ENCODE measurements at regions not wholly inside any gene's neighbourhood (a gene's known extent, or its start where the extent isn't known, plus 50 kb on each side); places are given as distances from the start of the nearest gene placed in this dataset.

GRCh38 chr11:56910785-56911184 lies 77.9 kb upstream of the OR5AK2 start:
- DNase-seq (ENCODE audit: low read depth): no peak
- no peak overlapping the region for H3K4me3 ChIP-seq (ENCODE audit: low read depth, low read length)
- TF ChIP-seq CTCF (IDR thresholded peaks at IDR 0.05; ENCODE audit: control insufficient read depth, extremely low read depth, insufficient read depth): no peak

- H3K4me3 ChIP-seq (ENCODE audit: low read depth, low read length): no peak overlapping the region
- no peak for TF ChIP-seq CTCF (IDR thresholded peaks at IDR 0.05; ENCODE audit: control insufficient read depth, extremely low read depth, insufficient read depth)
Observed at GRCh38 chr11:56910046-56910773, 78.5 kb upstream of the OR5AK2 start.

GRCh38 chr11:56909563-56909962 lies 79.2 kb upstream of the OR5AK2 start:
- no peak for TF ChIP-seq CTCF (IDR thresholded peaks at IDR 0.05; ENCODE audit: control insufficient read depth, extremely low read depth, insufficient read depth)
- DNase-seq (ENCODE audit: low read depth): no peak

More at GRCh38 chr11:56910046-56910773, 78.5 kb upstream of the OR5AK2 start:
- no peak for DNase-seq (ENCODE audit: low read depth)

GRCh38 chr11:56909080-56909479 lies 79.6 kb upstream of the OR5AK2 start:
- DNase-seq (ENCODE audit: low read depth): no peak
- TF ChIP-seq CTCF (IDR thresholded peaks at IDR 0.05; ENCODE audit: control insufficient read depth, extremely low read depth, insufficient read depth): no peak
- H3K4me3 ChIP-seq (ENCODE audit: low read depth, low read length): no peak overlapping the region

More at GRCh38 chr11:56909563-56909962, 79.2 kb upstream of the OR5AK2 start:
- H3K4me3 ChIP-seq (ENCODE audit: low read depth, low read length): no peak overlapping the region

- no peak overlapping the region for H3K4me3 ChIP-seq (ENCODE audit: low read depth, low read length)
- DNase-seq (ENCODE audit: low read depth): no peak
- no peak for TF ChIP-seq CTCF (IDR thresholded peaks at IDR 0.05; ENCODE audit: control insufficient read depth, extremely low read depth, insufficient read depth)
Observed at GRCh38 chr11:56906683-56907148, 82.0 kb upstream of the OR5AK2 start.

GRCh38 chr11:56905936-56906335 lies 82.8 kb upstream of the OR5AK2 start:
- H3K4me3 ChIP-seq (ENCODE audit: low read depth, low read length): no peak overlapping the region
- no peak for DNase-seq (ENCODE audit: low read depth)
- TF ChIP-seq CTCF (IDR thresholded peaks at IDR 0.05; ENCODE audit: control insufficient read depth, extremely low read depth, insufficient read depth): no peak

GRCh38 chr11:56905442-56905841 lies 83.3 kb upstream of the OR5AK2 start:
- DNase-seq (ENCODE audit: low read depth): peak; percentile 15
- no peak for TF ChIP-seq CTCF (IDR thresholded peaks at IDR 0.05; ENCODE audit: control insufficient read depth, extremely low read depth, insufficient read depth)

More at GRCh38 chr11:56905442-56905841, 83.3 kb upstream of the OR5AK2 start:
- no peak overlapping the region for H3K4me3 ChIP-seq (ENCODE audit: low read depth, low read length)

Data from LNCaP clone FGC (cell line).